H1 (cell line): ENCODE measurements at regions not wholly inside any gene's neighbourhood (a gene's known extent, or its start where the extent isn't known, plus 50 kb on each side); places are given as distances from the start of the nearest gene placed in this dataset.

ENCODE experiments used
- ASH2L ChIP-seq: fragments of 200-600, 300-600 bp; sonication (generic); IDR thresholded peaks from one replicate; pipeline ENCODE4 v1.7.1; 2017; ENCODE audit warnings: low read length
- MAFK ChIP-seq: IDR thresholded peaks from 2 replicates; pipeline ENCODE4 v1.6.1; 2012; ENCODE audit warnings: low read depth, mild to moderate bottlenecking, improper control_type of control experiment, low read length
- PHF8 ChIP-seq: fragments of 200-600 bp; sonication (generic); conservative IDR thresholded peaks from 2 replicates; pipeline ENCODE4 v1.7.1; 2012; ENCODE audit warnings: low read depth, mild to moderate bottlenecking, inconsistent platforms, low read length, moderate library complexity
- SP2 ChIP-seq: IDR thresholded peaks from 2 replicates; pipeline ENCODE4 v1.6.1; 2012; ENCODE audit warnings: mild to moderate bottlenecking, low read length, inconsistent platforms

GRCh38 chr11:22927793-22928192, 67.5 kb upstream of the CCDC179 start (continued):
- no peak for TF ChIP-seq MAFK
- TF ChIP-seq PHF8 = no peak
- TF ChIP-seq SP2 = no peak
- no peak for TF ChIP-seq ASH2L
